Retina (tissue), 1 donor: ENCODE measurements at regions not wholly inside any gene's neighbourhood (a gene's known extent, or its start where the extent isn't known, plus 50 kb on each side); places are given as distances from the start of the nearest gene placed in this dataset.
A peak's percentile ranks its signal among the peaks of the same experiment; 100 is the strongest.

ENCODE experiments used
- DNase-seq: peaks from one replicate; pipeline ENCODE4 v3.0.0-alpha.2; 2016

DNA sequence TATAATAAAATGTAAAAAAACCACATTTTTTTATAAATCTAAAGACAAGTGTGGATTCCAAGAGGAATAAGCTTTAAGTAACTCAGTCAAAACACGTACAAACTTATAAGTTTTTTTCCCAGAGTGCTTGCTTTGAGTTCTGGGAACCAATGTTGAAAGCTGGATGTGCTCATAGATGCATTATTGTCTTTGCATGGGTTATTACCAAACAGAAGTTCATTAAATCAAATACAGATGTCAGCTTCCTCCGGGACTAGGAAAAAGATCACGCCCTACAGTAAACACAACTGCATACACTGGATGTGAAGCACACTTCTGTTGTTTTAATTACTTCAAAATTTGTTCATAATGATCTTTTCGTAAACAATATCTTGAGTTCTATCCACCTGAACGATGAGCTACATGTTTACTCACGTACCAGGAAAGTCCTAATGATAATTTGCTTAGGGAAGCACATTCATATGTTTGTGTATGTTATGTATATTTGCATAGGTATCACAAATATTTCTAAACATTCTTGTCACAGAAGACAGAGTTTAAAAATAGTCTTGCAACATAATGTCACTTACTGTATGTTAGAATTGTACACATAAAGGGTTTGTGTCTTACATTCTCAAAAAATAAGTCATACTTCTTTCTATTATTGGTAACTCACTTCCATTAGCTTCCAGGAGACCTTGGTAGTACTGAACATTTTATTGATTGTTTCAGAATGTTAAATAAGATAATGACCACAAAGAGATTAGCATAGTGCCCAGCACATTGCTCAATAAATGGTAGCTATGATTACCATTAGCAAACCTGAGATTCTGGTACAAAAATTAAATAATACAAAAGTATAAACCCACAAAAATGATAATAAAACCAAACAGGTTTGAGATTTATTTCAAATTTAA lies 427.4 kb downstream of the CETN3 start:
- DNase-seq, result no peak

DNA sequence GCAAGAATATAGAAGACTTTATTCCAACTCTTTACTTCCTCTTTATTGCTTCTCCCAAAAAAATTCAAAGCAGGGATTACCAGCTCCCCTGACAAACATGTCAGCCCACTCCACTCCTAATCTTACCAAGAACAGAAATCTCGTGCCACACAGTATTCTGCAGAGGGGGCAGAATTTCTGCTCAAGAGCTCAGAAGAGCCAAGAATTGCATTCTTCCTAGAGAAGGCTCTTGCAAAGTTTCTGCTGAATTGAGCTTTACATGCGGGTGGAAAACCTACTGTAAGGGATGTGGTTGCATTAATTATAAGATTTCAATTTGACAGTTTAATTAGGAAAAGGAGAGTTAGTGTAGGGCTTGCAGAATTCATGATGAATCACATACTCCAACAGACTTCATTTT lies 428.5 kb downstream of the CETN3 start:
- no peak for DNase-seq

DNA sequence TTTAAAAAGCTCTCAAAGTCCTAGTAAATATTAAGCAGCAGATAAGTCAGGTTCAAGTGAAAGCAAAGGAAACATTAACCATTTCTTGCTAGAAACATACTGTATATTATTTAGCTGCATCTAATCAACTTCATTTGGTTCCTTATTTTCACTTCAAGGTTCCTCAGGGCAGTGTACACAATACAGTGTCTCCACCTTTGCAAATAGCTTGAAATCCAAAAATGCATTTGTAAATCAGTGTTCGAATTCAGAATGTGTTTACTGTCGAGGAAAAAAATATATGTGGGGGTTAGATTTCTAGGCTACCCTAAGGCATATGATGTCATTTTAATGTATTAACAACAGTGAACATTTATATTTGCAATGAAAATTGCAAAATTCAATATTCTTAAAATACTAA lies 436.0 kb downstream of the CETN3 start:
- DNase-seq, result no peak

DNA sequence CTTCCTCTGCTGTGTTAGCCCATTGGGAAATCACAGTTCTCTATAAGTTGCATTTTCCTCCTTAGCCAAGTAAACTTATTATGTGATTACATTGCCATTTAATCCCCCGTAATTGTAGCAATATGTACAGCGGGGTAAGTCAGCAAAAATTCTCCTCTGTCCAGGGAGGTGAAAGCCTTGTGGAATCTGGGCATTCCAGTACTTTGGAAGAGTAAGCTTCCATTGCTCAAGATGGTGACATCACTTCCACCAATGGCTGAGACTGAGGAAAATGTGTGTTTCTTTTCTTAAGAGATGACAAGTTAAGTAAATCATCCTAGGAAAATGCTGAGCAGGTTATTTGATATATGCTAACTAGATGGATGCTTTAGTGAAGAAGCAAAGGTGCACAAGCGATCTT lies 436.7 kb downstream of the CETN3 start:
- no peak for DNase-seq

DNA sequence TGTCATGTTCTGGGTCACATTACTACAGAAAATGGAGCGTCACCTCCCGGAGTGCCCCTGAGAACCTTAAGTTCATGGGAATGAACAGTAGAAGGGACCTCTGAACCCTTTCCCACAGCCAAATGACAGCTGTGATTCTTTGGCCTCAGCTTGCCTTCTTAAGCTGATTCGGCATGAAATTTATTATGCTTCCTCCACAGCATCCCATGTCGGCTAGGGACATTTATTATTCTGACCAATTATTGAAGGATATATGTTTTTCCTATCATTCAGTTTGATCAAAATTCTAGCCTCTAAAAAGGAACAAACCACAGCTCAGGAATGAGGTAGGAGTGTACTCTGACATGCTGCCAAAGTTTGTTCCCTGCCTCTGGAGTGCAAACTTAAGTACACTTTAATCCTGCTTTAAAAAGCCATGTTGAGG lies 440.6 kb downstream of the CETN3 start:
- DNase-seq, result peak; percentile 19

DNA sequence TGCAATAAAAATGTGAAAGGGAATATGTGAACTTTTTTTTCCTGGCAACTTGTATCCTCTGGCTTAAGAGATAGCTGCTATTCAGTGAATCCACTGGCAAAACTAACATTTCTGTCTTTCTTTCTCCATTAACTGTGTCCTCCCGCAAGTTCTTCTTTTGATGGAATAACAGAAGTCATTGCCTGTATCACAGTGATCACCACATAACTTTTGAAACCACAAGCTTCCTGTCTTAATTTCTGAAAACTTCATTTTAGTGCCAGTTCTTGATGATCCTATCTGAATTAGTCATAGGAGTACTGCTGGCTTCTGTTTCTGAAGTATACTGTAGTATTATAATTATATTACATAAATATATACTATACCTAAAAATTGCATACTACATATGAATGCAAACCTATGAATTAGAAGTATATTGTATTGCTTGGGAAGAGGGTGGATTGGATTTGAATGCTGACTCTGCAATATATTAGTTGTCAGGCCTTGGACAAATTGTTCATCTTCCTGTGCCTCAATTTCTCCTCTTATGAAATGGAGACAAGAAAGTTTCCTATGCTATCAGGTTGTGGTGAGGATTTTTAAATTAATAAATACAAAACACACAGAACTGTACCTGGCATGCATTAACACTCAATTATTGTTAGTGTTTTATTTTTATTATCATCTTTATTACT lies 441.6 kb downstream of the CETN3 start:
- no peak for DNase-seq

DNA sequence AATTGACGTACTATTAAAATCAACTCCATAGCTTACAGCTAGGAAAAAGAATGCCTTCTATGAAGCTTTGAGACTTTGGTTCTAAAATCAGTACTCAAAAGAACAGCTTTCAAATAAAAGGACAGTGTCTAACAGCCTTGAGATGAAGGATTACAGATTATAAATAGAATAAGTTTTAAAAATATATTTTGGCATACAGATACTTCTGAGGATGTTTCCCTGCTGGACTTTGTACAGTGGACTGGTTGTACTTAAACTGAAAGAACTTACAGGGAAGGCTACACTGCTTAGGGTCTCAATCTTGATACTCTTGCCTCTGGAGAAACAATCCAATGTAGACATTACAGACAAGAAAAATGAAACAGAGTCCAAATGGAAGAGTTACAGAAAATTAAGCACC lies 452.7 kb downstream of the CETN3 start:
- DNase-seq, result no peak

DNA sequence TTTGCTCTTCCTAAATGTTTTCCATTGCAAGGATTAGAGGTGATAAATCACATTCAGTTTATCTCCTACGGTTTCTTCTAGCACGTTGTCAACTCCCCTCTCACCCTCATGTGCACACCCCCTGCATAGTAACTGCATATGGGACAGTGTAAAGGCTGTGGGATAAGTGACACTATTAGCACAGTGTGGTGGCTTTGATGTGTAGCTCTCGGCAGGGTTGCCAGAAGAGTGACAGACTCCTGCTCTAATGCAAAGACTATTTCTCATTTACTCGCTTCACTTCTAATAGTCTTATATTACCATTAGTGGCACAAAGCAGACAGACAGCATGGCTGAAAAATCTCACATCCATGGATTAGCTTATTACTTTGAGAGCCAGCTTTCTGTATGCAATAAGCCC lies 454.6 kb downstream of the CETN3 start:
- DNase-seq, result no peak

DNA sequence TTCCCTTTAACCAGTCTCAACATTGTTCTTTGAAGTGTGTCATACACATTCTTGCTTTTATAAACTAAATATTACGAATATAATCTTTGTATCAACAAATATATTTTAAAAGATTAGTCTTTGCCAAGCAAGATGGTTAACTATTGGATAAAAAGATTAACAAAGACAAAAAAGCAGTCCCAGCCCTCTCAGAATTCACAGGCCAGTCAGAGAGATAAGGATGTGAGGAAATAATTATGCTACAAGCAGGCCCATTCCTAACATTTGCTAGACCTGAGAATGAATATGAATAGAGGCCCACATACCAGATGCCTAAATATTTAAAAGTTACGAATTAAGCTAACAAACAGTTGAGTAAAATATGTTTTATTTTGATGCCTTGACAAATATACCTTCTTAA lies 457.7 kb downstream of the CETN3 start:
- DNase-seq, result no peak

DNA sequence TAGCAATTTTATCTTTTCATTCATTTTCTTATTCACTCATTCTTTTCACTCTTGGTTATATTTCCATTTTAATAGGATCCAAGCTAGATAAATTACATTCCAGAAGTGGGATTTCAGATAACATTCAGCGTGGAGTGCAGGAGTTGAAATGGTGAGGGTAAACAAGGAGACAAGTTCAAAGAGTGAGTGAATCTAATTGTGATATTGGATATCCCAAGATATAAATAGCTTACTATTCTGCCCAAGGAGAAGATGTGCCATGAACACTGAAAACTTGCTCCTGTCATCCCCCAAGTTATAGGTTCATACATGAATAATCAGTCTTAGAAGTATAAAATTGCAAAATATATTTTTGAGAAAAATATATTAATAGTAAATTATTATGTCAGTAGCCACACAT lies 459.3 kb downstream of the CETN3 start:
- no peak for DNase-seq

DNA sequence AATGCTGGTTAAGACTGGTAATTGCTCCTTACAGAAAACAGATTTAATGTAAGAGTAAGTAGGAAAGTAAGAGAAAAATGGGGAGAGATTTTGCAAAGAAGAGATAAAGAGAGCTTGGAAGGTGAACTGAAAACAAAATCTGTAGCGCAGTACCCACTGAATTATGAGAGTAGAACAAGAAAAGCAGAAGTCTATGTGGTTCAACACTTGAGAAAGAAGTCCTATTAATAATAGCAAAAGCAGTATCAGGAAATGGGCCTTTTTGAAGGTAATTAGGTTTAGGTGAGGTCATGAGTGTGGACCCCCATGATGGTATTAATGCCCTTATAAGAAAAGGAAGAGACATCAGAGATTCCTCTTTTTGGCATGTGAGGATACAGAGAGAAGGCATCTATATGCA lies 460.6 kb downstream of the CETN3 start:
- no peak for DNase-seq

DNA sequence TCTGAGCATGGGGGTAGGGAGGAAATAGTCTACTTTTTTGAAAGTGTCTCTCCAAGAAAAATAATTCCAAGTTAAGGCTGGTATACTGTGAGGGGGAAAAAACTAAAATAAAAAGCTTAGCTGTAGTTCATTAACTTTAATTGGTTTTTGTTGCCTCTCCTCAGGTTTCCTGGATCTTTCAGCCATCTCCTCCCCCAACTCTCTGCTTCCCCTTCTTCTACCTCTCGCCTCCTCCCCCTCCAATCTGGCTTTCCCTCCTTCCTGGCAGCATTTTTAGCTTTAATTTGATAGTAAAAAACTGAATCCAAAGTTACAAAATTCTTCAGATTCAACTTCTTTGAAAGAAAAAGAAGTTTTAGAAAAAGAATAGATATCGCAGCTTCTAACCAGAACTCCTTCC lies 462.6 kb downstream of the CETN3 start:
- no peak for DNase-seq

DNA sequence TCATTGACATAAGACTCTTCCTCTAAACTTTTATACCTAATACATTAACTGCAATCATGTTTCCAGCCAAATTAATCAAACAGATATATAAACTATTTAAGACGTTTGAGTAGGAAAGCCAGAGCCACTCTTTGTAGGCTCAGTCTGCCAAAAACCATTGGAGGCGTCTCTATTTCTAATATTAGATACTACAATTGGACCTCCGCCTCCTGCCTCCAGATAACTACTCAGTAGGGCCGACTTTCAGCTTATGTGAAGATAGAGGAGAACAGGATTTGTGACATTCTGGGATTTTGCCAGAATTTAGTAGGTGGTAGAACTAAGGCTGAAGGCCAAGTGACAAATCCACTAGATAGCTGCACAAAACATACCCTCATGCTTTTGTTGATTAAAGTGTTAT lies 463.0 kb downstream of the CETN3 start:
- no peak for DNase-seq

DNA sequence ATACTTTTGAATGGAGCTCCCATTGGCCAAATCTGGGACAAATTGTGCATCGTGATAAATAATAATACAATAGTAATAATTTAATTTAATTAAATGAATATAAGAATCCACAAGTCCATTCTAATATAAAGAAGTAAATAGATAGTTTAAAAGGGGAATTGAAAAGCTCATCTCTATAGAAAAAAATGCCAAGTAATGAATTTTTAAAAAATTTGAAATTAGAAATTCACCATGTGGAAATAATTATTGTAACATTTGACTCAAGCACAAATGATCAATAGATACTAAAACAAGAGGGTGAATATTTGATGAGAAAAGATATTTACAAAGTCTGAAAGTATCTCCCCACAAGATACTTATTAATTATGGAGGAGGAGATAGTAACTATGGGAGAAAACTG lies 467.4 kb downstream of the CETN3 start:
- DNase-seq, result no peak

DNA sequence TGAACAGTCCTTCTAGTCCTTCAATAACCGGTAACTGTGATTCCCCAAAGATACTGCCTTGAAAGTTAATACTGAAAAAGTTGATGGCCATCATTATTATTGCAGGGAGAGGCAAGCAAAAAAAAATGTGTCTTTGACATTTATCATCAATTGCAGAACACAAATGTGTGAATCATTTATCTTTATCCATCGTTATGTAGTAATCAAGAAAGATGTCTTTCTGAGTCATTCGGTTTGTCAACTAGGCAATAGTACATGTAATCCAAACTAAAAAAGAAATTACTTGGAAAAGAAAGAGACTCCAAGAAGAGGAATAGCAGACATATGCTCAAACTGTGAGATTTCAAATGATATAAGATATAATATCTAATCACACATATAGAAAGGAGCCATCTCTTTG lies 473.0 kb downstream of the CETN3 start:
- no peak for DNase-seq

DNA sequence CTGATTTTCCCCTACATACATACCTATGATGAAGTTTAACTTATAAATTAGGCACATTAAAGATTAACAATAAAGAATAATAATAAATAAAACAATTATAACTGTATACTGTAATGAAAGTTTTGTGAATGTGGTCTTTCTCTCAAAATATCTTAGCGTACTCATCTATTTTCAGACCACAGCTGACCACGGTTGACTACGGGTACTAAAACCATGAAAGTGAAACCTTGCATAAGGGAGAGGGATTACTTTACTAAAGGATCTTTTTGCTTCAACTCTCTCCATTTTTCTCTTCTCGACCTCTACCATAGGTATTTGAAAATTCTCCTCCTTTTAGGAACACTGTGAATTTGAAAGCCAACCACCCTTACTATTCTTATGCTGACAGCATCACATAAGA lies 475.5 kb downstream of the CETN3 start:
- no peak for DNase-seq

DNA sequence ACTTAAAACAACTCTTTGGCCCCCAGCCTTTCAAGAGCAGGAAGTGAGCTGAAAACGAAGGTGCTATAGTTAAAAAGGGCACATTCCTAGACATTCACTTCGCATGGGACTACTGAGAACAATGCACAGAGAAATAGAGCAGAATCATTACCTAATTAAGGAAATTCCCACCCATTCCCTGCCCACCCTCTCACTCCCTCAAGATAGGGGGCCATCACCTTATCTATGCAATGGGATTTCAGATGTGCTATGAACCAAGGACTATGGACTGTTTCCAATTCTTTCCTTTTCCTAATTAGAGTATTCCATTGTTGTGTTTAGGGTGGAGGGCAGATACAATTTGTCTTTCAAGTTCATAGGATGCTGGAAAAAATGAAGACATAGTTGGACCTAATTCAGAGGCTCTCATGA lies 476.8 kb downstream of the CETN3 start:
- no peak for DNase-seq

DNA sequence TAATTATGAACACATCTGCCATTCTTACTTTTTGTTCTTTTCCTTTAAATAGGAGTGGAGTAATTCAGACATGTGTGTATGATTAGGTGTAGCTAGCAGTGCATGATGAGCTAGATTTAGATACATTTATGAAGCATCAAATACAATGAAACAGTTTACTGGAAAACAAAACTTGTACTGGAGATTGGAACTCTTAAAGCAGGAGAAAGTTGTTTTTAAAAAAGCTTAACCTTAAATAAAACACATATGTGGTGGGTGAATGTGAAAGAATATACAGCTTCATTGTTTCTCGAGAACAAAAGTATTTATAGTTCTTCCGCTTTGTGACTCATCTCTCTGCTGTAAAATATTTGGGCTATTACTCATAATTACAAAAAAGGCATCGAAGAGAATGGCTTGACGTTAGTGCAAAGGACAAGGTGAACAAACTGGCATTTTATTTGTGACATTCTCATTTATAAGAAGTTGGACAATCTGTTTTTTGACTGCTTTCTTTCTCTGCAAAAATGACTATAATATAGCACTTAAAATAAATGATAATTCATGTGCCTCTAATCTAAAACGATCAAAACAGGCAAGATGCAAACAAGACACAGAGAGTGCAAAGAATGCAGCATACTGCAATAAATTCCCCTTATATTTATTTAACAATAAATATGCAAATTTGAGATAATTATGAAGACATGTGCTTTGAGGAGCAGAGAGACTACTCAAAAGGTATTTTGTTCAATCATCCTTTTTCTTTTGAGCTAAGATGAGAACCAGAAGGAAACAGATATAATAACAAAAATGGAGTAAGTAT lies 478.8 kb downstream of the CETN3 start:
- no peak for DNase-seq

DNA sequence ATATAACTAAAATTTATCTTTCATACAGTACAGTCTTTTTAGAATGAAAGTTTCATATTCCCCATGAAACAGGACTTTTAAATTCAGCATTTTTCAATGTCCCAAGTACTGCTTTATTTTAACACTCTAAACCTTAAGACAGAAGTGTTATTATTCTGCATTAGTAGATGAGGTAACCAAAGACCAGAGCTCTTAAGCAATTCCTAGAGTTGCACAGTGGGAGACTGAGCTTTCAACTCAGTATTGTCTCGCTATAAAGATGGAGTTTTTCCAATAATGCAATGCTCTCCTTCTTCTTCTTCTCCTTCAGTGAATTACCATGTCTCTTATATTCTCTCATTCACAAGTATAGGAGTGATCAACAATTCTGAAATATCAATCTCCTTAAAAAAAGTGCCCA lies 479.7 kb downstream of the CETN3 start:
- no peak for DNase-seq

DNA sequence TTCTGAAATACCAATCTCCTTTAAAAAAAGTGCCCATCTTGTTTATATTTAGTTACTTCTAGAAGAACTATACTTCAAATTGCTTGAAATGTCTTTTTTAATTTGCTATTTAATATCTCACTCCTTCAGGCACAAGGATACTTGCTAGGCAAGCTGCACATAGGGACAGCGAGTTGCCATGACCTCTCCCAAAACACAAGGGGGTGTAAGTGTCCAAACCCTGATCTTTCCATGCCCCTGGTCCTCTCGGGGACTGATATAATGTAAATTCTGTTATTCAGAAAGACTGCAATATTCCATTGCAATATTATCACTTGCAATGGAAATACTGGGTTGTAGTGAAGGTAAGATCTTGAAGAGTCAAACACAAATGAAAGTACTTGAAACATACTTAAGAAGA lies 480.4 kb downstream of the CETN3 start:
- DNase-seq, result no peak

DNA sequence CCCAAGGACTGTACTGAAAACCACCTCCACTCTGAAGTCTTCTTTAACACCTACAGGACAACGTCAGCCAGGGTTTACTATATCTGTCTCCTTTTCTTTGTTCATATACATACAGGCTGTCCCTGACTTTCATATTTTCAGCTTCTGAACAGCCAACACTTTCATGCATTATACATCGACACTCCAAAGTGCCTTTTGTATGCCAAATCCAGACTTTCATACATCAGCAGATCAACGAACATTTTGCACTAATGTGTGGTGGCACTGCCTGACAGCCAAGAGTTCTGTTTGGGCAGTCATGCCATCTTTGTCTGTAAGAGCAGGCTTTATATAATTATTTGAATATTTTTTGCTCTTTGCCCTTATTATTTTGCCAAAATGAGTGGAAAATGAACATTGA lies 487.4 kb downstream of the CETN3 start:
- no peak for DNase-seq

DNA sequence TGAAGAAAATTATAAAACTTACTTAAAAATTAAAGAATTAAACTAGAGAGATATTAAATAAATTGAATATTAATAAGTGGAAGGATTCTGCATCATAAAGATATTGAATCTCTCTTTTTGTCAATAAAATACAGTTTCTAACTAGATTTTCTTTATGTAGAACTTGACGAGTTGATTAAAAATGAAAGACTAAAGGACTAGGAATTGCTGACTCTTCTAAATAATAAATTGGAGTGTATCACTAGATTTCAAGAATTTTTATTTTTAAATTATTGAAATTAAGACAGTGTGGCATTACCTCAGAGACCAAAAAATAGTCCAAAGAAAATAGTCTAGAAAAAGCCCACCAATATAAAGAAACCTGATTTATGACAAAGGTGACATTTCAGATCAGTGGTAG lies 492.4 kb downstream of the CETN3 start:
- DNase-seq, result no peak

DNA sequence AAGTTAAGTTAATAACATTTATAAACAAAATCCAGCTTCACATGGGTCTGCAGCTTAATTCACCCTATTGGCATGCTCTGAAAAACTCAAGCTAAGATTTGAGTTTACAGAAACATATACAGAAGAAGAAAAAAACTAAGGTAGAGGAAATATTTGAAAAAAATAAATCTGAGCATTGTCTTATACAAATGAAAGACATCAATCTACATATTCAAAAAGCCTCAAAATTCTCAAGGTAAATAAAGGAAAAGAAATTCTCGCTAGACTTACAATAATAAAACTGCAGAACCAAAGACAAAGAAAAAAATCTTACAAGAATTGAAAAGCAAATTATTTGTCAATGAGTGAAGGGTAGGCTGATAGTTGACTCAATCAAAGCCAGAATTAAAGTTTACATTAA lies 493.4 kb downstream of the CETN3 start:
- DNase-seq, result no peak

DNA sequence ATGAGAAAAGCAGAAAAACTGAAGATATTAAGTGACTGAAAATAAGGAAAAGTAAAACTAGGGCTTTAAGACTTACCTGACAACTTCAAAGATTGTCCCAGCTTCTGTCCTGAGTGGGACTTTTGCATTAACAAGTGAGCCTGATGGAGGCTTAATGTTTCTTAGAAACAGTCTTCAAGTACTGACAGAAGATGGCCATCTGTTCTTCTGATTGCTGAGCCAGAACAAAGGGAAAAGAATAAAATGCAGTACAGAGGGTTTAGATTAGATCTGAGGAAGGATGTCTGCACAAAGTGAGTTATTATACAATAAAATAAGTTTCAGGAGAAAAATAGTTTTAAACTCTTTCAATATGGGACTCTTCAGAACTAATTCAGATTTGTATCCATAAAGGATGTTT lies 500.7 kb downstream of the CETN3 start:
- no peak for DNase-seq
